ENCODE measurements at regions not wholly inside any gene's neighbourhood (a gene's known extent, or its start where the extent isn't known, plus 50 kb on each side); places are given as distances from the start of the nearest gene placed in this dataset.

- Histone ChIP-seq H3K36me3 (no peaks in the 10 kb centered on the region), H3K9me3 (replicated peaks in 1 of 11) (no peaks in the 10 kb centered on the region), H3K4me2 (peak overlapping the region in 9 of 11 experiments; percentile 23 to 73 (median 53); a peak in 17 of 22 replicates), H4K20me1 (no peaks in the 10 kb centered on the region; a peak in 1 of 22 replicates), H3K4me3 (no peak overlapping the region), H3K9ac (no peak overlapping the region), H3K27ac (no peak overlapping the region), H3K4me1 (peaks cover 12 to 53% (median 44%) of the 10 kb centered on the region in 10 experiments), H3K27me3 (peaks cover 0 to 2% (median 0%) of the 10 kb centered on the region in 11 experiments; a peak in 1 of 22 replicates)
- TF ChIP-seq Cebpa-rat (IDR thresholded peaks at IDR 0.05): no peak
Observed at GRCh38 chr1:25137106-25137505, 95.2 kb downstream of the SYF2 start.

DNA sequence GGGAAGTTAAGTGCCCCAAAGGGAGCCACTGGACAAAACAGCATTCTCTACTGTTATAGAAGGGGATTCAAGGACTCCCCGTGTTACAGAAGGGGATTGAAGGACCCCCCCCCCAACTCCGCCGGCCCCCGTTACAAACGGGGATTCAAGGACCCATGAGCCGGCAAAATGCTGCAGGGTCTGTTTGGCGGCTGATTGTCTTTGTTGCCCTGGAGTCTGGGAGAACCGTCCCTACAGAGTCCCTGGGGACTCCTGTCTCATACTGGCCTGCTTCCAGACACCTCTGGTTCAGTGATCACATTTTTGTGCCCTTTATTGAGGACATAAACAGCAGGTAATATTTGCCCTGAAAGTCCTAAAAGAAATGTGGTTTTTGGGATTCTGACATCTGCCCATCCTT lies 96.4 kb downstream of the SYF2 start:
- no peaks in the 10 kb centered on the region for H3K9me3 ChIP-seq (replicated peaks in 1 of 11)
- H3K36me3 ChIP-seq: no peaks in the 10 kb centered on the region
- H3K27me3 ChIP-seq: no peaks in the 10 kb centered on the region
- no peaks in the 10 kb centered on the region for H4K20me1 ChIP-seq
- no peak overlapping the region for H3K27ac ChIP-seq
- H3K4me2 ChIP-seq: peak overlapping the region in 9 of 11 experiments; percentile 18 to 73 (median 57); a peak in 17 of 22 replicates
- no peak overlapping the region for H3K4me3 ChIP-seq
- H3K9ac ChIP-seq: peak overlapping the region in 1 of 11 experiments; percentile 9; a peak in 1 of 22 replicates
- peaks cover 20 to 62% (median 53%) of the 10 kb centered on the region in 10 experiments for H3K4me1 ChIP-seq
- TF ChIP-seq Cebpa-rat (IDR thresholded peaks at IDR 0.05): no peak

- no peaks in the 10 kb centered on the region for H3K27me3 ChIP-seq
Observed at GRCh38 chr1:25134801-25135461, 97.4 kb downstream of the SYF2 start.

DNA sequence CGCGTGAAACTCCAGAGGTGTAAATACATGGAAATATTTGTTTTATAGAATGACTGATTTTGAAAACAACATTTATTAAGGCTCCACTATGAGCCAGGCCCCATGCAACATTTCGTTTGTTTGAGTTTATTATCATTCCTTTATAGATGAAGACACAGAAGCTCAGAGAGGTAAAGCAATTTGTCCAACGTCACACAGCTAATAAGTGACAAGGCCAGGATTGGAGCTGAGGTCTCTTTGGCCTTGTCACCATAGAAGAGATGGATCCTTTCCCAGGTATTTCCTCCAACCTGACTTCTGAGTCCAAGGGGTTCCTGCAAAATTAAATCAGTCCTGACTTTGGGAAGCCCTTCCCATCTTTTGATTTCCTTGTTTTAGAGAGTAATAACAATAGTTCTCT lies 98.0 kb downstream of the SYF2 start:
- Histone ChIP-seq H4K20me1 (no peaks in the 10 kb centered on the region), H3K9me3 (replicated peaks in 1 of 11) (no peaks in the 10 kb centered on the region), H3K27ac (no peak overlapping the region), H3K4me3 (no peak overlapping the region), H3K4me1 (peaks cover 8 to 54% (median 46%) of the 10 kb centered on the region in 10 experiments; a peak in 19 of 20 replicates), H3K9ac (no peak overlapping the region), H3K4me2 (no peak overlapping the region), H3K36me3 (no peaks in the 10 kb centered on the region), H3K27me3 (no peaks in the 10 kb centered on the region)
- no peak for TF ChIP-seq Cebpa-rat (IDR thresholded peaks at IDR 0.05)

More at GRCh38 chr1:25134801-25135461, 97.4 kb downstream of the SYF2 start:
- H3K9ac ChIP-seq: no peak overlapping the region
- H3K4me2 ChIP-seq: peak overlapping the region in 8 of 11 experiments; percentile 48 to 73 (median 58); a peak in 14 of 22 replicates
- H3K4me3 ChIP-seq: no peak overlapping the region
- H4K20me1 ChIP-seq: no peaks in the 10 kb centered on the region
- no peak overlapping the region for H3K27ac ChIP-seq
- H3K4me1 ChIP-seq: peaks cover 10 to 61% (median 52%) of the 10 kb centered on the region in 10 experiments; a peak in 19 of 20 replicates
- TF ChIP-seq Cebpa-rat (IDR thresholded peaks at IDR 0.05): no peak
- no peaks in the 10 kb centered on the region for H3K9me3 ChIP-seq (replicated peaks in 1 of 11)
- H3K36me3 ChIP-seq: no peaks in the 10 kb centered on the region

DNA sequence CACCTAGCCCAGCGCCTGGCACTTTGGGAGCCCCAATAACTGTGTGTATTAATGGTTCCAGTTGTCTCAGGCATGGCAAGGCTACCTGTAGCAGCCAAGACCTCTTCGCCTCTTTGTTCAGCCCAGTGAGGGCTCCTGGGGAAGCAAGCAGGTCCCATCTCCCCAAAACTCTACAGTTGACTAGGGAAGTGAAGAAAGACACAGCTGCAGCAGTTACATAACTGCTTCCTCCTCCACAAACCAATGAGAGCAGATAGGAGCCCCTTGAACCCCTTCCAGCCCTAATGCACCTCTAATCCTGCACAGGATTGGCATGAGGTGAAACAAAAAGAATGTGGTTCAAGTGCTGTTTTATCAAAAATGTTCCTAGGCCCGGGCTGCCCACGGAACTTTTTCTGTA lies 100.5 kb downstream of the SYF2 start:
- no peak overlapping the region; a peak in 1 of 22 replicates for H3K27ac ChIP-seq
- H4K20me1 ChIP-seq: no peaks in the 10 kb centered on the region
- no peak overlapping the region for H3K9ac ChIP-seq
- peaks cover 8 to 46% (median 36%) of the 10 kb centered on the region in 10 experiments; a peak in 19 of 20 replicates for H3K4me1 ChIP-seq
- peak overlapping the region; percentile 1 to 77 (median 47); a peak in 20 of 22 replicates for H3K4me2 ChIP-seq
- H3K27me3 ChIP-seq: no peaks in the 10 kb centered on the region; a peak in 1 of 22 replicates
- no peaks in the 10 kb centered on the region for H3K9me3 ChIP-seq (replicated peaks in 1 of 11)
- no peaks in the 10 kb centered on the region for H3K36me3 ChIP-seq
- TF ChIP-seq Cebpa-rat (IDR thresholded peaks at IDR 0.05): no peak
- no peak overlapping the region for H3K4me3 ChIP-seq

- no peak for TF ChIP-seq Cebpa-rat (IDR thresholded peaks at IDR 0.05)
- H3K9me3 ChIP-seq (replicated peaks in 1 of 11): no peaks in the 10 kb centered on the region
- H3K4me3 ChIP-seq: no peak overlapping the region
- H4K20me1 ChIP-seq: no peaks in the 10 kb centered on the region; a peak in 1 of 22 replicates
- H3K36me3 ChIP-seq: no peaks in the 10 kb centered on the region
- H3K27me3 ChIP-seq: no peaks in the 10 kb centered on the region; a peak in 1 of 22 replicates
- H3K27ac ChIP-seq: no peak overlapping the region
- peaks cover 8 to 44% (median 36%) of the 10 kb centered on the region in 10 experiments; a peak in 19 of 20 replicates for H3K4me1 ChIP-seq
- H3K9ac ChIP-seq: no peak overlapping the region
- peak overlapping the region in 8 of 11 experiments; percentile 9 to 63 (median 34); a peak in 10 of 22 replicates for H3K4me2 ChIP-seq
Observed at GRCh38 chr1:25130895-25131294, 101.4 kb downstream of the SYF2 start.

DNA sequence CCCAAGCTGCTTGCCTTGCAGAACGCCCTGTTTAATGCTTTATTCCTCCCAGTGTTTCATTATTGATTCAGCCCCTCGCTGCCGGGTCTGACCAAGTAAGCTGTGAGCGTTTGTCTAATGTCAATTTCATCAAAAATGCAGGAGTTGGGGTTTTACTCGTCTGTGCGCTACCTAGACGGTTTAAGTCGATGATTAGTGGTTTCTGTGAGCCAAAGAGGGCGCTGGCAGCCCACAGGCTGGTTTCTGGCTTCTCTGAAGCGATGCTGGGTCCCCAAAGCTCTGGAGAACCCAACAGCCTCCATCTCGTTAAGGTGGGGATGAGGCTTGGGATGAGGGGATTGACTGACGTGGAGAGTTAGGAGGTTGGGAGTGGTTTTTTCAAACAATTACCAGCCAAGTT lies 102.9 kb downstream of the SYF2 start:
- Histone ChIP-seq H3K4me2 (no peak overlapping the region), H4K20me1 (no peaks in the 10 kb centered on the region; a peak in 1 of 22 replicates), H3K9ac (no peak overlapping the region), H3K4me1 (peaks cover 8 to 35% (median 28%) of the 10 kb centered on the region in 10 experiments; a peak in 19 of 20 replicates), H3K4me3 (no peak overlapping the region), H3K36me3 (no peaks in the 10 kb centered on the region), H3K9me3 (replicated peaks in 1 of 11) (no peaks in the 10 kb centered on the region), H3K27me3 (no peaks in the 10 kb centered on the region; a peak in 1 of 22 replicates), H3K27ac (no peak overlapping the region)
- no peak for TF ChIP-seq Cebpa-rat (IDR thresholded peaks at IDR 0.05)

GRCh38 chr1:25128121-25128621 lies 104.1 kb downstream of the SYF2 start:
- Histone ChIP-seq H3K4me2 (no peak overlapping the region; a peak in 3 of 22 replicates), H3K9ac (no peak overlapping the region), H3K27me3 (no peaks in the 10 kb centered on the region; a peak in 1 of 22 replicates), H3K4me1 (peaks cover 8 to 35% (median 28%) of the 10 kb centered on the region in 10 experiments; a peak in 19 of 20 replicates), H4K20me1 (no peaks in the 10 kb centered on the region; a peak in 1 of 22 replicates), H3K36me3 (no peaks in the 10 kb centered on the region), H3K4me3 (no peak overlapping the region), H3K27ac (no peak overlapping the region), H3K9me3 (replicated peaks in 1 of 11) (no peaks in the 10 kb centered on the region)
- no peak for TF ChIP-seq Cebpa-rat (IDR thresholded peaks at IDR 0.05)

- Histone ChIP-seq H3K9ac (no peak overlapping the region), H4K20me1 (no peaks in the 10 kb centered on the region; a peak in 1 of 22 replicates), H3K4me3 (no peak overlapping the region), H3K27me3 (no peaks in the 10 kb centered on the region; a peak in 1 of 22 replicates), H3K36me3 (no peaks in the 10 kb centered on the region), H3K4me1 (peaks cover 2 to 27% (median 20%) of the 10 kb centered on the region in 10 experiments; a peak in 19 of 20 replicates), H3K27ac (no peak overlapping the region), H3K9me3 (replicated peaks in 1 of 11) (no peaks in the 10 kb centered on the region), H3K4me2 (peak overlapping the region in 7 of 11 experiments; percentile 26 to 60 (median 47); a peak in 11 of 22 replicates)
- no peak for TF ChIP-seq Cebpa-rat (IDR thresholded peaks at IDR 0.05)
Observed at GRCh38 chr1:25126562-25126961, 105.7 kb downstream of the SYF2 start.

Data from BLaER1 treated with 17β-estradiol and CSF1 and Interleukin-3, amounts not matched to agents 10 nM and 100 nM (cell line).